H1 (cell line): ENCODE measurements at regions not wholly inside any gene's neighbourhood (a gene's known extent, or its start where the extent isn't known, plus 50 kb on each side); places are given as distances from the start of the nearest gene placed in this dataset.

Experiments
- SIX5 ChIP-seq: IDR thresholded peaks from 2 replicates; pipeline ENCODE4 v1.6.1; 2011; ENCODE audit warnings: mild to moderate bottlenecking, low read depth, low read length
- TF ChIP-seq, protein P1 (sequence below): IDR thresholded peaks from 2 replicates; pipeline ENCODE4 v1.6.1; 2012; ENCODE audit warnings: inconsistent platforms
- TF ChIP-seq, protein P2 (sequence below): IDR thresholded peaks from 2 replicates; pipeline ENCODE4 v1.6.1; 2012; ENCODE audit warnings: low read length, inconsistent platforms

DNA sequence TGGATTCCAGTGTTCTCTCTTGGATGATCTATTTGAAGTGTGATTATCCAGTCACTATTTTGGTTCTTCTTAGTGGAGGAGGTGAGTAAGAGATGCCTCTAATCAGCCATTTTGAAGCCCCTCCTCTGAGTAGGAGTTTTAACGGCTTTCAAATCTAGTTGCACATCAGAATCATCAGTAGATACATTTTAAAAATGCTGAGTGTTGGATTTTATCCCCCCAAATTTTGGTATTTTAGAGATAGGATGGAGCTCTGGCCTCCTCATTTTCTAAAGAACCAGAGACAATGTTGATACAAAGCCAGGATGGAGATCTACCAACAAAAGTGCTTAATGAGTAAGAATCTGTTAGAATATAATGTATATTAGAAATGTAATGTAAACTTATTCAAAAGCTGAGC is 1061.0 kb upstream of the WWC1 start (continued):
- TF ChIP-seq, protein P1, sequence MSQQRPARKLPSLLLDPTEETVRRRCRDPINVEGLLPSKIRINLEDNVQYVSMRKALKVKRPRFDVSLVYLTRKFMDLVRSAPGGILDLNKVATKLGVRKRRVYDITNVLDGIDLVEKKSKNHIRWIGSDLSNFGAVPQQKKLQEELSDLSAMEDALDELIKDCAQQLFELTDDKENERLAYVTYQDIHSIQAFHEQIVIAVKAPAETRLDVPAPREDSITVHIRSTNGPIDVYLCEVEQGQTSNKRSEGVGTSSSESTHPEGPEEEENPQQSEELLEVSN, result no peak
- TF ChIP-seq, protein P2, sequence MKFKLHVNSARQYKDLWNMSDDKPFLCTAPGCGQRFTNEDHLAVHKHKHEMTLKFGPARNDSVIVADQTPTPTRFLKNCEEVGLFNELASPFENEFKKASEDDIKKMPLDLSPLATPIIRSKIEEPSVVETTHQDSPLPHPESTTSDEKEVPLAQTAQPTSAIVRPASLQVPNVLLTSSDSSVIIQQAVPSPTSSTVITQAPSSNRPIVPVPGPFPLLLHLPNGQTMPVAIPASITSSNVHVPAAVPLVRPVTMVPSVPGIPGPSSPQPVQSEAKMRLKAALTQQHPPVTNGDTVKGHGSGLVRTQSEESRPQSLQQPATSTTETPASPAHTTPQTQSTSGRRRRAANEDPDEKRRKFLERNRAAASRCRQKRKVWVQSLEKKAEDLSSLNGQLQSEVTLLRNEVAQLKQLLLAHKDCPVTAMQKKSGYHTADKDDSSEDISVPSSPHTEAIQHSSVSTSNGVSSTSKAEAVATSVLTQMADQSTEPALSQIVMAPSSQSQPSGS, result no peak
- no peak for TF ChIP-seq SIX5
